Gastroesophageal sphincter (tissue), 4 donors: ENCODE measurements at regions not wholly inside any gene's neighbourhood (a gene's known extent, or its start where the extent isn't known, plus 50 kb on each side); places are given as distances from the start of the nearest gene placed in this dataset.
A peak's percentile ranks its signal among the peaks of the same experiment; 100 is the strongest.

Experiments
- ATAC-seq: fragments of 150-250 bp; one replicate; pipeline ENCODE4 v1.9.1; 2016; ENCODE audit warnings: mild to moderate bottlenecking, moderate library complexity
- H3K27ac ChIP-seq, 4 donors: fragments of 200-600 bp; sonication (generic) in 3 of 4; 1 replicate in 3 of 4; 2 replicates in 1 of 4; pipeline ENCODE4 v1.5.1; 2016 to 2019
- H3K27me3 ChIP-seq: fragments of 200-600 bp; sonication (generic); one replicate; pipeline ENCODE4 v1.5.1; 2019
- H3K36me3 ChIP-seq, 2 donors: fragments of 200-600 bp; sonication (generic); one replicate each; pipeline ENCODE4 v1.5.1; 2019; ENCODE audit warnings: control low read depth in 1 of 2
- H3K4me1 ChIP-seq, 3 donors: fragments of 200-600 bp; sonication (generic); 1 replicate in 2 of 3; 2 replicates in 1 of 3; pipeline ENCODE4 v1.5.1; 2016 to 2019; ENCODE audit warnings: control low read depth in 2 of 3
- H3K4me3 ChIP-seq, 2 donors: fragments of 200-600 bp; sonication (generic); one replicate each; pipeline ENCODE4 v1.5.1; 2019; ENCODE audit warnings: mild to moderate bottlenecking in 1 of 2, moderate library complexity in 1 of 2
- H3K9me3 ChIP-seq, 3 donors: fragments of 200-600 bp; sonication (generic); one replicate each; pipeline ENCODE4 v1.5.1; 2017 to 2019; ENCODE audit warnings: control low read depth in 2 of 3
- CTCF ChIP-seq, 4 experiments: fragments of 200-600 bp in 2 of 4; fragments of 450-650 bp in 2 of 4; sonication (generic) in 1 of 4; IDR thresholded peaks; one replicate each; pipeline ENCODE4 v1.5.1; 2017 to 2019; ENCODE audit warnings: antibody characterized with exemption in 4 of 4, mild to moderate bottlenecking in 2 of 4, moderate library complexity in 2 of 4
- EP300 ChIP-seq: sonication (generic); formaldehyde crosslinking; IDR thresholded peaks from one replicate; pipeline ENCODE4 v1.6.1; 2017; ENCODE audit warnings: antibody characterized with exemption, mild to moderate bottlenecking
- POLR2AphosphoS5 ChIP-seq: sonication (generic); formaldehyde crosslinking; IDR thresholded peaks from one replicate; pipeline ENCODE4 v1.6.1; 2017; ENCODE audit warnings: antibody characterized with exemption
- WGBS, 2 donors: methylation state at CpG; one replicate each; pipeline ENCODE4 v1.1.5; 2018; ENCODE audit warnings: low coverage in 1 of 2; 5-methylcytosine and 5-hydroxymethylcytosine counted together

GRCh38 chr1:869499-870244, 54.1 kb upstream of the SAMD11 start:
- TF ChIP-seq EP300 (no peak), POLR2AphosphoS5 (no peak), CTCF (IDR thresholded peaks at IDR 0.05) (peak; percentile 79 to 95 (median 82))
- Histone ChIP-seq H3K27me3 (peaks cover 63% of the 10 kb centered on the region), H3K27ac (no peak overlapping the region), H3K9me3 (no peaks in the 10 kb centered on the region), H3K36me3 (no peaks in the 10 kb centered on the region), H3K4me3 (peak overlapping the region in 1 of 2 donors; percentile 39), H3K4me1 (peaks cover 0 to 9% (median 3%) of the 10 kb centered on the region in 3 donors)
- ATAC-seq, result peak; percentile 78
- WGBS, 2 donors, result 7 to 31% methylated on average over 2 to 10 of the region's 55 CpGs
